Activated CD4-positive, alpha-beta T cell treated with anti-CD3 and anti-CD28 coated beads, Interleukin-2, amount 50 U/mL, for 16 hours (primary cell): ENCODE measurements at regions not wholly inside any gene's neighbourhood (a gene's known extent, or its start where the extent isn't known, plus 50 kb on each side); places are given as distances from the start of the nearest gene placed in this dataset.
"Not testable (repeated sequence)": the region's sequence is repeated elsewhere in the genome, so short reads cannot be mapped to it uniquely, and the experiment has no call there.

ENCODE experiments used
- DNase-seq: peaks from one replicate; pipeline ENCODE4 v3.0.0-alpha.2; 2020

- DNase-seq, result not testable (repeated sequence)
Observed at GRCh38 chr5:32931438-32931837, 220.3 kb downstream of the NPR3 start.

DNA sequence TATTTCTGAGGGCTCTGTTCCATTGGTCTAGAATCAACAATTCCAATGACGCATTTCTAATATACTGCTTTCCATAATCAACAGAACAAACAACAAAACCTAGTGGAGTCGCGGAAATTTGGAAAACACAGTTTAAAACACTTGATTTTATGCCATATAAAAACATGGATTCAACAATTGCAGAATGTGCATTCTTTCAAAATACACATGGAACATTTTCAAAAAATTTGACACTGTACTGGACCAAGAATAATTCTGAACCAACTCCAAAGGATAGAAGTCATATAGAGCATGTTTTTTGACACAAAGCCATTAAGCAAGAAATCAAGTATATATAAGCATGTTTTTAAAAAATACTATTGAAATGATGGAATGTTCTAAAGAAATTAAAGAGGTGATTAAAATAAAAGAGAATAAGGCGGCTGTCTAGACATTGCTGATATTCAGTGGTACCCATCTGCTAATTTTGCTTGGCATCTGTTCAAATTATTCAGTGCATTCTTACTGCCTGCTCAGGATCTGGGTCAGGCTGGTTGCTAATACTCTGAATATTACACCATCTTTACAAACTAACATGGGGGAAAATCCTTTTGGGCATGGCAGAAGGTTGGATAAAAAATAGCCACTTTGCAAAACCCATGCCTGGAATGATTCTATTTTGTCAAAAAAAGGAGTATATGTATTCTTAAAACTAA lies 221.3 kb downstream of the NPR3 start:
- no peak for DNase-seq

DNA sequence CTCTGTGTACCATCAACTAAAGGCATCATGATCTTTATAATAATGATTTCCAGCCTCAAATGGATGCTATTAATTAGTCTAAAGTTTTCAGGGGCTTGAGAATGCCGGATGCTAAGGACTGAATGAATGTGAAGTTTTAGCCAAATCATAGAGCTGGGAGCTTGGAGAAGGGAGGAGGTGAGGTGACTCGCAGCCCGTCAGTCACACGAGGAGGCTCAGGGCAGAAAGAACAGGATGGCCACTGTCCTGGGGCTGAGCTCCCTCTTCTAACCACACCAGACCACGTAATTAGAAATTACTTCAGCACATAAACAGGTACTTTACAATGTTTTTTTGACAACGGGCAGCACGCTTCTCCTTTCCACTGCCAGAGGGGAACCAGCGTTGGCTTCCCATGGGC lies 222.6 kb downstream of the NPR3 start:
- no peak for DNase-seq

DNA sequence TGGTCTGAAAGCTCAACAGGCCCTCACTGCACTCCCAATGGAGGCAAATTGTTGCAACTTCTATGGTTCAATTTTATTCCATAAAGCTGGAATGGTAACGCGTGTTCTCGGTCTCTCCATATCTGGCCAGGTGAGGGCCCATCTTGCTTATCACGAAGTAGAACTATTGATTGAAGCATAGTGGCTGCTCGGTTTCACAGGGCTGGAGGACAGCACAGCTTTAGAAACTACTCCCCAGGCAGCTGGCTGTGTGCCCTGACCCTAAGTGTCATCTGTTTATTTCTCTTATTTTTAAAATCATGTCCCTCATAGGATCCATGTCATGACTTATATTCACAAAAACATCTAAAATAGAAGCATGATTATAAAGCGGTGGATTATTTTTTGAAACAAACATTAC lies 223.4 kb downstream of the NPR3 start:
- no peak for DNase-seq

DNA sequence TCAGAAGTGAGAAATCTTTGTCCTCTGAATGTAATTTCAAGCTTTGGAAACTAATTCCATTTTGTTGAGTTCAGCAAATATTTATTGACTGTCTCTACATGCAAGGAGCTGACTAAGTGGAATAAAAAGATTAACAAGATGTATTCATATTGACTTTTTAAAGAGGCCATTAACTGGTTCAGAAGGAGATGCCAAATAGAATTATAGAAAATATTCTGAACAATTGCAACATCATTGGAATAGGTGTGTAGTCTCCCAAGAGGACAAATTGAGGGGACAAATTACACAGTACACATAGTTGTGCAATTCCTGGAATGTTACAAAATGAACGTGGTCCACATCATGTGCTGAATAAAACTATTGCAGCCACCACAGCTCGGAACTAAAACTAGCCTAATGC lies 224.2 kb downstream of the NPR3 start:
- no peak for DNase-seq

DNA sequence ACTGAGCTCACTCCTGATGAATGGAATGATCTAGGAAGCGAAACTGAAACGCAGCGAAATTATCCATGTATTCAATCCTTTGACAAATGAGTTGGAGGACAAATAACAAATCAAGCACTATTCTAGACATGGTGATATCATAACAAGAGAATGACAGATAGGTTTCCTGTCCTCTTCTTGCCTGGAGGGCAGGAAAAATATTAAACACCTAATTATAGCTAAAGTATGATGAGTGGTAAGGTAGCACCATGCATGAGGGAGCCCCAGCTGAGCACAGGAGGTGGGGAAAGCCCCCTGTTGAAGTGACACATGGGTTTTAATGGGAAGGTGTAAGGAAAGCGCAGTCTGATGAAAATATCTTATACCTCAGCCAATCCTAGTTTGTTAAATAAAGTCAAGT lies 225.2 kb downstream of the NPR3 start:
- no peak for DNase-seq

- DNase-seq, result peak; percentile 34
Observed at GRCh38 chr5:32942225-32942989, 231.3 kb downstream of the NPR3 start.

GRCh38 chr5:32949286-32949970 lies 238.3 kb downstream of the NPR3 start:
- no peak for DNase-seq

GRCh38 chr5:32951003-32951402 lies 239.9 kb downstream of the NPR3 start:
- no peak for DNase-seq

GRCh38 chr5:32951878-32952277 lies 240.8 kb downstream of the NPR3 start:
- DNase-seq, result no peak

- DNase-seq, result not testable (repeated sequence)
Observed at GRCh38 chr5:32952421-32952820, 241.3 kb downstream of the NPR3 start.

DNA sequence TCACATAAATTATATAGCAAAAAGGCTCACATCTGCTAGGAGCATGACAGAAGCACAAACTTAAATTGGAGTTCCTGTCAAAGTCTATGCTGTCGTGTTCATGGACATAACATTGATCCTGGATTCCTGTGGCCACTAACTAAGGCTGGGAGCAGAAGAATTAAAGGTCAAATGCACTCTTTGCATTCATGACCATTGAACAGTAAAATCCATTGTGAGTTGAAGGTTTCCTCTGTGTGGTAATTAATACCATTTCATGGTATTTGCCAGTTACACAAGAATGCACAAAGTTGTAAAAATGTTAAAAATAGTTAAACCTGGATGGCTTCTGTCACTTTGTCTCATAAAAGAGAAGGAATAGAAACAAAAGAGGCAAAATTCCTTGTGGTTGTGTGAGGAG lies 242.6 kb downstream of the NPR3 start:
- DNase-seq, result no peak

DNA sequence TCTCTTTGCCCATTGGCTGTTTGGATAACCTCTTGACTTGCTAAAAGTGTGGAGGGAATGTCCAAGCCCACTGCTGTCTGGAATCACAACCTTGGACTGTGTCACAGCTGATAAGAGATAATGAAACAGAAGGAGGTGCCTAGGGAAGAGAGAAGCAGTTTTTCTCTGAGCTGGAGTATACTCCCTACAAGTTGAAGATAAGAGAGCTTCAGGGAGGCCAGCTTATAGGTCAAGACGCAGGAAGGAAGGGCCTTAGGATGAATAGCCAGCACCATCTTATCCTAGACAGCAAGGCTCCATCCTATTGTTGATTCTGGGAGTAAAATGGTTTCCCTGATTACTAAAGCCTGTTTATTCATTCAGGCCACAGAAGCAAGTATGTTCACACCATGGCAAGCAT lies 244.7 kb downstream of the NPR3 start:
- no peak for DNase-seq

DNA sequence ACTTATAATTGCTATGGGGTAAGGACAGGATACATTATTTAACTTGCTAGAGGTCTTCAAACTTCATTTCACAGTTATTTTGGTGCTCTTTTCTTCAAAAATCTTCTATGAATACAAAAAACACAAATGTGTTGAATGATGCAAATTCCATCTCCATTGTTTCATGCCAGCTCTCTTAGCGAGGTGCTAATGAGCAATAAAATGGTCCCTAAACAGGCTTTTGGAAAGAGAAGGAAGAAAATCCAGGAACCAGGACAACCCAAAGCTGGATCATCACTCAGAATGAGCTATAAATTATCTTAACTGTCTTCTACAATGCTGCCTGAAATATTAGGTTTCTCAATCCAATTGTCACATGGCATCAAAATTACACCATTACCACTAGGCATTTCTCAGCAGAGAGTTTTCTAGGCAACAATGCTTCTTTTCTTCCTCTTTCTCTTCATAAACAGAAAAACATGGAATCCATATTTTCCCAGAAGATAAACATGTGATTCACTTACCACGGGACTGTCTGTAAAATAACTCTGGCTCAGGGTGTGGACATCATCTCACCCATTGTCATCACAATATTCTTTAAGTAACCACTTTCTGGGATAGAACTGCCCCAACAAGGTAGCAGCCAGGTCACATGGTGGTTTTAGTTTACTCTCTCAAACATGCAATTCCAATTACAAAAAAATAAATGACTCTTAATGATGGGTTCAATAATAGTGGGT lies 249.4 kb downstream of the NPR3 start:
- no peak for DNase-seq

- no peak for DNase-seq
Observed at GRCh38 chr5:32961059-32961415, 249.9 kb downstream of the NPR3 start.

GRCh38 chr5:32964261-32964660 lies 253.1 kb downstream of the NPR3 start:
- no peak for DNase-seq

DNA sequence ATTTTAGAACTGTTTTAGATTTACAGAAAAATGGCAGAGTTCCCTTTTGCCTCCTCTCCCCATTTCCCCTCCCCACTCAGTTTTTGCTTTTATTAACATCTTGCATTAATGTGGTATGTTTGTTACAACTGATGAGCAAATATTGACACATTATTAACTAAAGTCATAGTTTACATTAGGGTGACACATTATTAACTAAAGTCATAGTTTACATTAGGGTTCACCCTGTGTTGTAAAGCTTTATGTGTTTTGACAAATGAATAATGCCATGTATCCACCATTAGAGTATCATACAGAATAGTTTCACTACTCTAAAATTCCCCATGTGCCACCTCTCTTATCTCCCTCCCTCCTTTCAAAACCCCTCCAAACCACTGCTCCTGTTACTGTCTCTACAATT lies 262.5 kb downstream of the NPR3 start:
- no peak for DNase-seq

- no peak for DNase-seq
Observed at GRCh38 chr5:32975656-32976375, 264.7 kb downstream of the NPR3 start.

GRCh38 chr5:32981061-32981460 lies 269.9 kb downstream of the NPR3 start:
- DNase-seq, result no peak

GRCh38 chr5:32984851-32985610 lies 273.9 kb downstream of the NPR3 start:
- no peak for DNase-seq

DNA sequence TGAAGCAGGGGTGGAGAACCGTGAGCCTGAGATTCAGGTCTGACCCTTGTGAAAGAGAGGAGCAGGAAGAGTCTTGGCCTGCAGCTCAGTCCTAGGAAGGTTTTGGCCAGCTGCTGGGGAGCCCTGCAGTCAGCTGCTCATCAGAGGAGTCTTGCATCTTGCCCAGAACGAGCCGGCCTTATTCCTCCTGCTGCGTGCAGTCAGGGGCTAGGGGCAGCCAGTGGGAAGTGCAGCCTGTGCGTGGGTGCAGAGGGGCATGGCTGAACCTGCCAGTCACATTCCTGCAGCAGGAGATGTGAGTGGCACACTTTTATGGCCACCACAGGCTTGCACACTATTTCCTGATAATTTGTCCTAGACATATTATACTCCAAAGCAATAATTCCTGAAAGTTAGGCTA lies 278.7 kb downstream of the NPR3 start:
- no peak for DNase-seq
